ENCODE measurements at regions not wholly inside any gene's neighbourhood (a gene's known extent, or its start where the extent isn't known, plus 50 kb on each side); places are given as distances from the start of the nearest gene placed in this dataset.

- no peak overlapping the region for H4K91ac ChIP-seq (ENCODE audit: insufficient read depth, low read depth, low read length)
- no peak overlapping the region for H3K27ac ChIP-seq (ENCODE audit: insufficient read depth, low read length)
- no peak overlapping the region for H2BK20ac ChIP-seq (ENCODE audit: low read depth, low read length)
- H3K4me1 ChIP-seq (ENCODE audit: control insufficient read depth, insufficient read depth, low read length) = no peaks in the 10 kb centered on the region
- no peak overlapping the region for H2BK15ac ChIP-seq (ENCODE audit: low read depth, low read length)
- TF ChIP-seq RAD21 (IDR thresholded peaks at IDR 0.05; ENCODE audit: low read length) (no peak), SMC3 (IDR thresholded peaks at IDR 0.05; ENCODE audit: low read depth, low read length) (no peak), MAZ (IDR thresholded peaks at IDR 0.05; ENCODE audit: borderline replicate concordance, low read depth, low read length) (no peak), POLR2A (IDR thresholded peaks at IDR 0.05; ENCODE audit: low read depth, low read length) (no peak), NFE2L2 (IDR thresholded peaks at IDR 0.05; ENCODE audit: low read depth, low read length) (no peak)
- TF ChIP-seq, protein P1, sequence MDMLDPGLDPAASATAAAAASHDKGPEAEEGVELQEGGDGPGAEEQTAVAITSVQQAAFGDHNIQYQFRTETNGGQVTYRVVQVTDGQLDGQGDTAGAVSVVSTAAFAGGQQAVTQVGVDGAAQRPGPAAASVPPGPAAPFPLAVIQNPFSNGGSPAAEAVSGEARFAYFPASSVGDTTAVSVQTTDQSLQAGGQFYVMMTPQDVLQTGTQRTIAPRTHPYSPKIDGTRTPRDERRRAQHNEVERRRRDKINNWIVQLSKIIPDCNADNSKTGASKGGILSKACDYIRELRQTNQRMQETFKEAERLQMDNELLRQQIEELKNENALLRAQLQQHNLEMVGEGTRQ (IDR thresholded peaks at IDR 0.05; ENCODE audit: low read depth, low read length) = no peak
- H2BK5ac ChIP-seq (ENCODE audit: low read depth, low read length, poor library complexity, severe bottlenecking) = no peak overlapping the region
- H3K14ac ChIP-seq (replicated peaks; ENCODE audit: low read depth, low read length) = no peak overlapping the region
- no peaks in the 10 kb centered on the region for H3K36me3 ChIP-seq (ENCODE audit: control insufficient read depth, insufficient read depth, low read length)
- no peak overlapping the region for H3K4ac ChIP-seq (ENCODE audit: low read depth, low read length)
- ATAC-seq (ENCODE audit: low read depth) (no peak), DNase-seq (no peak)
- no peak overlapping the region for H4K8ac ChIP-seq (ENCODE audit: low read depth in 2 of 2, low read length in 2 of 2)
- H4K20me1 ChIP-seq (ENCODE audit: insufficient read depth, low read length) = no peaks in the 10 kb centered on the region
- no peak overlapping the region for H2AK9ac ChIP-seq (replicated peaks; ENCODE audit: low read depth, low read length, poor library complexity)
- no peak overlapping the region for H2AFZ ChIP-seq (replicated peaks; ENCODE audit: low read length, poor library complexity)
- CTCF ChIA-PET = no interaction called here
- no peak overlapping the region for H3K4me3 ChIP-seq (ENCODE audit: insufficient read depth, low read depth, low read length)
- no TSS peak for BruUV-seq (replicated peaks)
- no peaks in the 10 kb centered on the region for H3K9me1 ChIP-seq (ENCODE audit: insufficient read depth, low read length)
- no peak overlapping the region for H3K4me2 ChIP-seq (ENCODE audit: low read depth, low read length)
- POLR2A ChIA-PET (ENCODE audit: unreplicated experiment) = no interaction called here
- WGBS, 2 experiments (ENCODE audit: extremely low coverage in 2 of 2, insufficient read length in 1 of 2) = no CpG with 5 or more reads among the region's 1 CpG
- no peaks in the 10 kb centered on the region for H3K9me3 ChIP-seq (ENCODE audit: control insufficient read depth, insufficient read depth, low read length)
- no peak overlapping the region for H3K9ac ChIP-seq (ENCODE audit: low read depth, low read length)
- no peaks in the 10 kb centered on the region; the same call in 1 of the 2 replicates for H3K27me3 ChIP-seq (ENCODE audit: control insufficient read depth, insufficient read depth, low read length)
- no peak overlapping the region for H3K18ac ChIP-seq (ENCODE audit: low read depth, low read length)
- no peaks in the 10 kb centered on the region for H3K79me1 ChIP-seq (ENCODE audit: low read depth in 1 of 2, low read length in 2 of 2)
- no peak overlapping the region for H3K56ac ChIP-seq (ENCODE audit: extremely low read depth, insufficient read depth, low read length)
- dilution Hi-C loops (cut with HindIII; ENCODE audit: low sequenced_read_pairs, unreplicated experiment) = no loop called here
- no peak overlapping the region for H2BK120ac ChIP-seq (ENCODE audit: low read depth, low read length)
- in situ Hi-C loops (cut with MboI; ENCODE audit: low sequenced_read_pairs) = no loop called here
- H4K5ac ChIP-seq (ENCODE audit: low read depth, low read length) = no peak overlapping the region
- H2AK5ac ChIP-seq (ENCODE audit: low read depth, low read length) = no peak overlapping the region
- H3K23ac ChIP-seq (ENCODE audit: low read depth, low read length) = no peak overlapping the region
- intact Hi-C loops (cut with micrococcal nuclease) = no loop called here
These were observed 169.8 kb upstream of the MTPN start for GRCh38 chr7:136146925-136147324.
